Myocyte (in vitro differentiated cells): ENCODE measurements at regions not wholly inside any gene's neighbourhood (a gene's known extent, or its start where the extent isn't known, plus 50 kb on each side); places are given as distances from the start of the nearest gene placed in this dataset.

Experiments
- DNase-seq: peaks from one replicate; pipeline ENCODE4 v3.0.0-alpha.2; 2012; ENCODE audit warnings: low read depth

DNA sequence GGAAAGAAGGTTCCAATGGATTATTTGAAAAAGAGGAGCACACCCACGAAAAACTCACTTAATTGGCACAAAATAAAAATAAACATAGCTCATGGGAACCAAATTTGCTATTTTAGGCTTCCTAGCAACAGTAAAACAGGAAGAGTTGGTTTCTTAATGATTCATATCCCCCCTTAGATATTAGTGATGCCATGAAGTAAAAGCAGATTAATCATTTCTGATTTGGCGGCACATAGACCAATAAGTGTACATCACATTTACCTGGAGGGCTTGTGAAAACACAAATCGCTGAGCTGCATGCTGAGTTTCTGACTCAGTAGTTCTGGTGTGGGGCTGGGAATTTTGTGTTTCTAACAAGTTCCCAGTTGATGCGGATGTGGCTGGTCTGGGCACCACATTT lies 260.4 kb downstream of the SLC4A3 start:
- no peak for DNase-seq

DNA sequence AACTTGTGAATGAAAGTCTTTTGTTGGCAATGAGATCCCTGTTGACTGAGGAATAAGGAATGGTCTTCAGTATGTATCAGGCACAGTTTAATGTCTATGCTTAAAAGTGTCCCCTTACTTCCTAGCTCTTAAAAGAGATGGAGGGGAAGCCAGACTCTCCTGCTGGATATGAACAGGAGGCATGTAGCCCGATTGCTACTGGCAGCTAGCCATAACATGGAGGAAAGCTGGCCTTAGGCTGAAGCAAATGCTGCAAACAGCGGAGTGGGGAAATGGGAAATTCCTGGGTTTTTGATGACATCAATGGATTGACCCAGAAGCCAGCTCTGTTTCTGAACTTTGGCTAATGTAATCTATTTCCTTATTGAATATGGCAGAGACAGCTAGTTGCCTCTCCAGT lies 266.1 kb downstream of the SLC4A3 start:
- DNase-seq = no peak

DNA sequence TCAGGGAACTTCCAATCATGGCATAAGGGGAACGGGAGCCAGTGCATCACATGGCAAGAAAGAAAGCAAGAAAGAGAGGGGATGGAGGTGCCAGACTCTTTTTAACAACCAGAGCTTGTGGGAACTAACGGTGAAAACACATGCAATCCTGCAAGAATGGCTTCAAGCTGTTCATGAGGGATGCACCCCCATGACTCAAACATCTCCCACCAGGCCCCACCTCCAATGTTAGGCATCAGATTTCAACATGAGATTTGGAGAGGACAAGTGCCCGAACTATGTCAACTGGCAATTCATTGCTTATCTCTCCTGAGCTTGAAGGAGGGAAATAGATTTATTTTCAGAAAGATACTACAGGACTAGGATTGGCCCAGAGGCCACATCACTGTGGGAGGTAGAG lies 270.0 kb downstream of the SLC4A3 start:
- no peak for DNase-seq

DNA sequence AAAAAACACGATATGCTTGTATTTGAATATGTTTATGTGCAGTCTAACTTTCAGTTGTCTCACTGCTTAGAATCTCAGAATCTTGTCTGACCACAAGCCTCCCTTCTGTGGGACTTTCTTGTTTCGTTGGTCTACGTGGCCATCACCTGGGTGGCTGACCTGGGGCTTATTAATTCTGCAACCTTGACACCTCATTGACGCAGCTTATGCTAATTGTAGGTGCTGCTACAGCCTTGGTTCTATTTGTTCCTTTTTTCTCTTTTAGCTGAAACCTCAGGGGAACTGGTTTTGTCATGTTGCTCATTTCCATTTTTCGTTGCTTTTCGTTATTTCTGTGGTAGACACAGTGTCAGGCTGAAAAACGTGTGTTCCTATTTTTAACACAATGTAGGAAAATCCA lies 273.7 kb downstream of the SLC4A3 start:
- DNase-seq = no peak

DNA sequence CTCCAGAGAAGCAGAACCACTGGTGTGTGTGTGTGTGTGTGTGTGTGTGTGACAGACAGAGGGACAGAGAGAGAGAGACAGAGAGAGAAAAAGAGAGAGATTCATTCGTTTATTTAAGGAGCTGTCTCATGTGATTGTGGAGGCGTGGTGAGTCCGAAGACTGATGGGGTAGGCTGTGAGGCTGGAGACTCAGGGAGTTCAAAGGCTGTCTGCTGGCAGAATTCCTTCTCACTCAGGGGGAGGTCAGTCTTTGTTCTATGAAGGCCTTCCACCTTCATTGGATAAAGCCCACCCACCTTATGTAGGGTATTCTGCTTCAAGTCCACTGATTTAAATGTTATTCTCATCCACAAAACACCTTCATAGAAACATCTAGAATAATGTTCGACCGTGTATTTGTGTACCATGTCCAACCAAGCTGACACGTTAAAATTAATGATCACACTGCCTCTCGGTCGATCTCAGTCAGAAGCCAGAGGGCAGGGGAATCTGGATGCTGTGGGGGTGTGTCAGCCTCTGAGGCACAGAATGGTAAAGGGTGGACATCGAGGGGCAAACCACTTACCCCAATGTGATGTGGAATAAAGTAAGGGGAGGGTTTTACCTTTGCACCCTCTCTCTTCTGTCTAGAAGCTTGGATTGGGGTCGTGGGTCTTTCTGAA lies 275.6 kb downstream of the SLC4A3 start:
- no peak for DNase-seq

DNA sequence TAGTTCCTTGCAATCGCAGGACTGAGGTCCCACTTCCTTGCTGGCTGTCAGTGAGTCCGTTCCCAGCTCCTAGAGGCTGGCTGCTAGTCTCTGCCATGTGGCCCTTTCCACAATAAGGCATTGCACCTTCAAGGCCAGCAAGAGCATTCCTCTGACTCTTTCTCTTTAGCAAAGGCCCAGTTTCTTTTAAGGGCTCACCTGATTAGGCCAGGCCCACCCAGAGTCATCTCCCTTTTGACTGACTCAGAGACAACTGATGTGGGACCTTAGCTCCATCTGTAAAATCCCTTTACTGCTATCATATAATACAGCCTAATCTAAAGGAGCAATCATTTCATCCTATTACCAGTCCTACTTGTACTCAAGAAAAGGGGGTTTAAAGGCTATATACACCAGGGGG lies 278.2 kb downstream of the SLC4A3 start:
- DNase-seq = no peak

DNA sequence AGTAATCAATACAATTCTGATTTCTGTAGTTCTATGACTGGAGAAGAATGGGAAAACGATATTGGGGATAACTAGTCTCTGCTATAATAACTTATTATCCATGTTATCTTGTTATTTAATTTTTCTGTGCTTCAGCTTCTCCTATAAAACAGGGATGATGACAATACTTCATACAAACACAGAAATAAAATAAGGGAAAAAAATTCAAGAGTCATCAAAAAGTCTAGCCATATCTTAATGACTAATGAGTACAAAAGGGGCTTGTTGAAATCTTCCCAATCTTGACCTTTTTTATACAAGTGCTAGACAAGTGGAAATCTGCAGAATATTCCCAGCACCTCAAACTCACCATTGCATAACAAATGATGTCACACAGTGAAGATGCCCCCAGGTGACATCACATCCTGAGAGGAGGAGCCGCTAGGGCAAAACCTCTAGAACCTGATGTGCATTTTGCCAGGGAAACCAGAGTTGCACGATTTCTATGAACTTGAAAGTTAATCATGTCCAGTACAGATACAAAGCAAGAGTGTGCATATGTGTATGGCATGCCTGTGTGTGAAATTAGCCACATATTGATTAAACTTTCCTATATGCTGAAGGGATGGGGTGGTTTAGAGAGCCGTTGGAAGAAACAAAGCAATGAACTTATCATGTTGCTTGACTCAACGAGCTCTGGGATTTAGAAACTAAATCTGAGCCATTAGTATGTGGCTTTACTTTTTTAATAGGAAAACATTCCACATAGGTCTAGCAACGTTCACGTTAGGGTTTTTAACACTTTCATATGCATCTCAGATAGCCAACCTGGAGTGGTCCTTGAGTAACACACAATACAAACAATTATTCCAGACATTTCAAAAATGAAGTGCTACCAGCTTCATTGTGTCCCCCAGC lies 278.9 kb downstream of the SLC4A3 start:
- no peak for DNase-seq

DNA sequence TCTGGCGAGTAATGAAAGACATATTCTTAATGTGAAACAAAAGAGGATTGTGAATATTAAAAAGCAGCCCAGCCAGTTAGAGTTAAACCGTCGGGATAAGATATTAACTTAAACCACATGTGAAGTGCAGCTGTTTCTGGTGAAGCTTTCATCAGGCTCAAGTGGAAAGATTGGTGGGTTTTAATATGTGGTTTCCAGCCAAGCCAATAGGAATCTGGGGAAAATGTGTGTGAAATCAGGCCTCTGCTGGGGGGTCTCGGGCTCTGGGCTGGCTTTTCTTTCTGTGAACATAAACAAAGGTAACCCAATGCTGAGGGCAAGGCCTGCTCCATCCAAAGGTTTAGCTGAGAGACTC lies 279.6 kb downstream of the SLC4A3 start:
- peak; percentile 46 for DNase-seq

DNA sequence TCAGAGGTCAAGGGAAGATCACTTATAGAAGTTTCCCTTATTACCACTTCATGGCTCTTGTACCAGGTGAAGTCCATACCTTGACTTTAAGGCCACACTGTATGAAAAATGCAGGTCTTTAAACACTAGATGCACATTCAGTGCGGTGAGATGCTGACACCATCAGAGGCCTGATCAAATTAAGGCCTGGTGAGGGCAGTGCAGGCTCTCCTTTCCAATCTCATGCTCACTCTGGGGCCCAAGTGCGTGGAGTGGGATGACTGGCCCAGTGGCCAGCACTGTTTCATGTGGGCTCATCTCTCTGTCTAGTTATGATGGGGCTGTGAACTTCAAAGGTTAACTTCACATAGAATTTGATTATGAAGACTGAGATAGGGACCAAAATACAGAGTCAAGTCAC lies 281.1 kb downstream of the SLC4A3 start:
- no peak for DNase-seq

DNA sequence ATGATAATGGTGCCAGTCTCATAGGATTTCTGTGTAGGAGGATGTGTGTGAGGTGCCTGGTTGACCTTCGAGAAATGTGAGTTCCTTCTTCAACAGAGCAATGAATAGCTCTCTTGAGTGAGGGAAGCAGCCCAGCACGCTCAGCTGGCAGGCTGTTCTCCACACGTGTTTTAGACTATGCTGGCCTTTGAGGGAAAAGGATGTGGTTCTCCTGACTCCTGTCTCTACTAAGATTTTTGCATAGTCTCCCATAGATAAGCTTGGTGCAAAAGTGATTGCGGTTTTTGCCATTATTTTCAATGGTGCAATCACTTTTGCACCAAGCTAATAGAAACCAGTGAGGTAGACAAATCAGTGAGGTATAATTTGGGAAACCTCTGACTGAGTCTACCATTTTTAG lies 284.1 kb downstream of the SLC4A3 start:
- no peak for DNase-seq

DNA sequence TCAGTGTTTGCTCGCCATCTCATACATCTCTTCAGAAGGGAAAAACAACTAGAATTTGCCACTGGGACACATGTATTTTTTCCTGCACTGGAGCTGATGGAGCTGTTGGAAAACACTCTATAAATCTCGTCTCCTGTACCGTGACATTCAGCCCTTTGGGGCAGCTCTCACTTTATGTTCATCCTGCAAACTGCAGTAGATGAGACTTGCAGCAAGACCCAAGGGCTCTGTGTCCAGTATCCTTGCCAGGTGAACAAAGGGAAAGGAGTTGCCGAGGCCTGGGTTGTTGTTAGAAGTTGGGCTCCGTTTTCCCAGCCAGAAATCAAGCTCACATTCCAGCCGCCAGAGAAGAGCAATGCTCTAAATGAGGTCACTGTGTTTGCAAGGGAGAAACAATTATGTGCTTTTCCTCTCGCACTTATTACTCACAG lies 285.1 kb downstream of the SLC4A3 start:
- no peak for DNase-seq

DNA sequence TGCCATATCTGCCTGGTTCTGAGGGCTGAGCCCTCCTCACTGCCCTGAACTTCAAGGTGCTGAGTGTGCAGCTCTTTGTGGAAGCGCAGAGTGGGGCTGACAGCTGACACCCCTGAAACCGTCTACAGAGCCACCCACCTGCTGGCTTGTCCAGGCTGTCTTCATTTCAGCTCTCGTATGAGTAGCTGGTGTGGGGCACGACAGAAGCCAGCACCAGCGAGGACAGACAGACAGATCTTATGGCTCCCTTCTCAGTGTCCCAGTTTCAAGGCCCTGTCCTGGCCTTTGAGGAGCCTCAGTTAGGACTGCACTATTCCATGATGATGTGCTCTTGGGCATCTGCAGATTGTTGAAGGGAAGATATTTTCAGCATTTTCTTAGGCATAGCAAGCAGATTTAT lies 287.1 kb downstream of the SLC4A3 start:
- no peak for DNase-seq

DNA sequence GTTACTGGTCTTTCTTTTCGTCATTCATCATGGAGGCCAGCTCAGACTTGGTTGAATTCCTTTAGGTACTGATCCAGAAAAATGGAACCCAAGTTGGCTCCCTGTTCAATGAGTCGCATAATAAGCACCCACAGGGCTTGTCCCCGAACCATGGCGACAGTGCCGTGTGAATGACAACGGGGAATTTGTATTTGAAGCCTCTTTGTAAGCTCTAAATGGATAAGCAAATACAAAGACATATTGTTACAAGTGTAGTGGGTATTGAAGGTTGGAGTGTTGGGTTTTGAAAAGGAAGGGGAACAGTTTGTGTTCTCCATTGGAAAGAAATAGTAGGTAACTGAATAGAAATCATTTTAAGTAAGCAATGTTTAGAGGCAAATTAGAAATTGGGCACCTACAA lies 288.9 kb downstream of the SLC4A3 start:
- no peak for DNase-seq

DNA sequence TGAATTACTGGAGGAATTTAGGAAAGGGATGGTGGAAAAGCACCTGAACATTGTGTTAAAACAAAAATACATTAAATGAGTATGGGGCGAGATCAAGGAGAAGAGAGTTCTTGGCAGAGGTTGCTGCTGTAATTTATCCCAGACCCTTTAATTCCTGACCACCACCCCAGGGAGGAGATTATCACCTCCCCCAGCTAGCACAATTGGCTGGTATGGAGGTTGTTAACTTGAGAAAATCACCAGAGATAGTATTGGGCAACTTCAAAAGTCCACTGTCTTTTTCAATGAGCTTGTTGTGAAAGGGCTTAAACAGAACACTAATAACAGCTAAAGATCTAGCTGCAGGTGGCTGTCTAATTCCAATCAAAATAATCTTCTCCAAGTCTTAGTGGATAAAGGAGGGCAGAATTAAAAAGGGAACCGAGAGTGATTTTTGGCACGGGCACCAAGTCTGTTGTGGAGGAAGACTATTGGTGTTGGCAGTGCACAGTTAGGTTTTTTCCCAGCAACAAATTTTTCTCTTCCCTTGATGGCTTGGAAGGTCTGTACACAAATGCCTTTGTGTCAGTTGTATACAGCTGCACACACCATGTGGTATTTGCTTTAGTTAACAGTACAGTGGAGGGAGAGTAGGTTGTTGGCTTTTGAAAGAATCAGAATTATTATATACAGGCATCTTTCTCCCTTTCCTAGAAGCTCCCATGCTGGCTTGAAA lies 289.5 kb downstream of the SLC4A3 start:
- no peak for DNase-seq

DNA sequence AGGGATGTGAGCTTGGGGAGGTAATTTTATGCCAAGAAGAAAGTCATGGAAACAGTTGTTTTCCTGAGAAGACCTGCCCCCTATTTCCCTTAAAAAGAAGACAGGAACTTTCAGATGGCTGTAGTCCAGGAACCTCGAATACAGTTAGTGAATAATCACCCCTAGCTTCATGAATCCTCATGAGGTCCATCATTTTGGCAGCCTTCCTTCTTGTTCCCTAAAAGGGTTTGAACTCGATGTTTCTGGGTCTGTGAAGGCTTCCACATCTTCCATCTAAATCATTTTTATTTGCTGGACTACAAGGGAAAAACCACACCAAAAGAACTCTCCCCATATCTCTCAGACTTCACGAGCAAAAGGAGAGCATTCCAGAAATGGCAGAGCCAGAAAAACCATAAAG lies 290.8 kb downstream of the SLC4A3 start:
- no peak for DNase-seq

DNA sequence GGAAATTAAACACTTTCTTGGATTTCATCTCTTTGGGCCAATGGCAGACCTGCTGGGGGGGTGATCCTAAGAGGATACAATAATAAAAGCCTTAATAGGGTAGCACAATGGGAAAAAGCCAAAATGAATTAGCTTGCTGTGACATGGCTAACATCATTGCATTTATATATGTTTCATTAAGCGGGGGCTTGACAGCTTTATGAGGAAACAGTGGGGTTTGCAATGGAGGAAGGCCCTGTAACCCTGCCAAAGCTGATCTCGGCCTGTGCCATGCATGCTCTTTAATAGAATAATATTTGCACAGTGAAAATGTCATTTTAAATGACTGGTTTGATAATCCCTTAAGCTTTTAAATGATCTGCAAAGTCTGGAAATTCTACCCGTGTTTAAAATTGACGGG lies 291.5 kb downstream of the SLC4A3 start:
- no peak for DNase-seq

DNA sequence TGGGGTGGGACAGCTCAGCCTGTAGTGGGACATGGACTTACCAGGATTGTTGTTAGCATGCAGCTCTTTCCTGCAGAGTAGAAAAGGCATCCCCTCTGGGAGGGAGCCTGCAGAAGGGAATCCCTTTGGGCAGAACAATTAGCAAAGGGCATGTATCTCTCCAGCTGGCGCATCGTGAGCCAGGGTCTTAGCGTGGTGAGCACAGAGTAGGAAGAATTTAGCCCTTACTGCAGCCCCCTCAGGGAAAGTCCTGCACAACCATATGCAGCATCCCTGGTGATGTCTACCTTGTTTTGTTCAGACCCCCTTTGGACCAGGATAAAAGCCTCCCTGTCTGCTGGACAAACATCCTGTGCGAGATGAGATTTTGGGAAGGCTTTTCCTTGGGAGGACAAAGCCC lies 292.1 kb downstream of the SLC4A3 start:
- no peak for DNase-seq

DNA sequence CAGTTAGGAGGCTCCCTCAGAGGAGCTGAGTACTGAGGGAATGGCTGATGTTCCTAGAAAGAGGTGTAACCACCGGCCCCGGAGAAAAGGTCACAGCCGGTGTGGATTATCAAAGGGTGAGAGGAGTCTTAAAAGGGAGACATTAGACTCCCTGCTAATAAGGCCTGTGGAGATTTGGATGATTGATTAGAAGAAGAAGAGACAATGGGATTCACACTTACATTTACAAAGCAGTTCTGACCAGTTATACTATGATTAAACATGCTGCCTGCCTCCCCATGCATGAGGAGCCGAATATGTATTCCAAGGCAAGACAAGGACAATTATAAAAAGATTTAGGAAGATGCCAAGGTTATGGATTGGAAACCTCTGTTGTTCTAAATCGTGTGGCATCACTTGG lies 302.4 kb downstream of the SLC4A3 start:
- no peak for DNase-seq

DNA sequence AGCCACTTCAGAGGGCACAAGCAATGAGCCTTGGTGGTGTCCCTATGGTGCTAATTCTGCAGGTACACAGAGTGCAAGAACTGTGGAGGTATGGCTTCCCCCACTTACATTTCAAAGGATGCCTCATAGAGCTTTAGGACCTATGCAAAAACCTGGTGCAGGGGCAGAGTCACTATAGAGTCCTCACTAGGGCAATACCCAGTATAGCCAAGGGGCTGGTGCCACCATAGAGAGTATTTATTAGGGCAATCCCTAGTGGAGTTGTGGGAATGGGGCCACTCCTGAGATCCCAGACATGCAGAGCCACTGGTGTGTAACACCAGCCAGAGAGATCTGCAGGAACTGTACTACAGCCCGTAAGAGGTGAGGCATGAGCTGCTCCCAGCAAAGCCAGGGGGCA lies 312.2 kb downstream of the SLC4A3 start:
- DNase-seq = no peak

DNA sequence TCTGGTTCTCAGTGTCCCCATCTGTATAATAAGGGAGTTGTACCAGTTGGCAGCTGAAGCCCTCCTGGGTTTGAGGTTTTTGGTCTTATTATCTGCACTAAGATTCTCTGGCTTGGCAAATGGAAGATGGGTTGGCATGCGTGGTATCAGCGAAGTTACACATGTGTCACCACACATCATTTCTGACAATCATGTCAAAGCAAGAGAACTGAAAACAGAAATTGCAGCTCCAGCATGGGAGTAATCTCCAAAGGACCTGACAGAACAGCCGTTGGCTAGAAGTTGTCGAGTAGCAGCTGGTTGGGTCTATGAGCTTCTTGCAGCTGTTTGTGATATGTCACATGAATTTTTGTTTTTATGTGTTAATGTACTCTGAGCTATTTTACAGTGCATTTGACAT lies 317.4 kb downstream of the SLC4A3 start:
- peak; percentile 86 for DNase-seq

DNA sequence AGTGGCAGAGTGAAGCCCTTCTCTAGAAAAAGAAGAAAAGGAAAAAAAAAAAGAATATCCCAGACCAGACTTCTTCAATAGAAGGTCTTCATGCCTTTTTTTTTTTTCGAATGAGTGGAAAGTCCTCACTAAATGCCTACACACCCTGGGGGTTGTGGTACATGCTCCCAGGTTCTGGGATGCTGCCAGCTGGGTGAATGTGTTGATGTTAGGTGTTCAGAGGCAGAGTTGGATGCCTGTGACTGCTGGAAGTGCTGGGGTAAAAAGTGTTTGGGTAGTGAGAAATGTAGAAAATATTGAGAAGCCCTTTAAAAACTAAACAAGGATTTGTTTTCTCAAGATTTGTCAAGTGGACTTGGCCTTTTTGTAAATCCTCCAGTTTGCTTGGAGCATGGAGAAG lies 318.6 kb downstream of the SLC4A3 start:
- no peak for DNase-seq

DNA sequence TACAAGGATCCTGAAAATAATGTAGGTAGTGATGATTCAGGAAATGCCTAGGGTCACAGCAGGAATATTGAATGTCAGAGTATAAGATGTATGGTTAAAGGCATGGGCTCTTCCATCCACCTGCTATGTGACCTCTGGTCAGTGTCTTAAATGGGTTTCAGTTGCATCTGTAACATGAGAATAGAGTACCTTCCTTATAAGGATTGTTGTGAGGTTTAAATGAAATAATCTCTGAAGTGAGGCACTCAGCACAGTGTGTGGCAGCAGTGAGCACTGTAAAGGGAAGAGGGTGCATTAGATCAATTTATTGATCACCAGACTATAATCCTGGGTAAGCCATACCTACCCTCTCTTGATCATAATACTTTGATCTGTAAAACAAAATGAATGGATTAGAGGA lies 319.1 kb downstream of the SLC4A3 start:
- no peak for DNase-seq
